ENCODE measurements at regions not wholly inside any gene's neighbourhood (a gene's known extent, or its start where the extent isn't known, plus 50 kb on each side); places are given as distances from the start of the nearest gene placed in this dataset.
A peak's percentile ranks its signal among the peaks of the same experiment; 100 is the strongest.

DNA sequence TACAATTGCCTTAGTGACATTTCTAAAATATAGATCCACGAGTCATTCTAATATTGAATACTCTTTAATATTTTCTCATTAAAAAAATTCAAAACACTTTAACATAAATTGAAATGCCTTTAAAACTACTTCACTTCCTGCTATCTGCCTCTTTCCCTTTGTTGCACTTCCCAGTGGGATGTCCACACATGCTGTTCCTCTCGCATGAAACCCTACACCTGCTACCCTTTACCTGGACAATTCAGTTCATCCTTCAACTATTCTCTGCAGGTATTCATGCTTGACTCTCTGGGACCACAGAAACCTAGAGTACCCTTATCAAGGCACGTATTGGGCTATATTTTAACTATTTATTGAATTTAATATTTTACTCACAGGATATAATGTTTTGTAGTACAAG lies 373.3 kb upstream of the GALNT5 start:
- TF ChIP-seq CTCF (IDR thresholded peaks at IDR 0.05; ENCODE audit: low read depth, low read length) = no peak

DNA sequence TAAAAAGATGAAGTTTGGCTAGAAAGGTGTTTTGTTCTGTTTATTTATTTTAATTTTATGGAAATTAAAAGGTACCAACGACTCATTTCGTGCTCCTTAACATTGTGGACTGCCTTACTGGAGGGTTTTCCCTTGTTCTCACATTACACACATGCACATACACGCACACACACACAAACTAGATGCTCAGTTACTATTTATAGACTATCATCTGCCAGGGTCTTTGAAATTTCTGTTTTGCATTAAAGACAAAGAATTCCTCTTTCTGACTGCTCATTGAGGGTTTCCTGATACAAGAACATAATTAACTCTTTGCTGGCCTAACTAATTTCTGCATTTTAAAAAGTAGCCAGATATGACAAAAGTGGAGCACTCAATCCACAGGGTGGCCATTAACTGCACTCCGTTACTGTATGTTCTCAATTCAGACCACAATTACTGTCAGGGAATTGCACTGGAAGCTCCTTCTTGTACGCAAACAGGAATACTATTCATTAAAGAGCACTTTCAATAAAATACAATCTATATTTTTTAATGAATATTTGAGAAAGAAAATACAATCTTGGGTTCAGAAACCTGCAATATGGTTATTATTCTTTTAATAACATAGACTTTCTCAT lies 366.9 kb upstream of the GALNT5 start:
- Histone ChIP-seq H3K27me3 (no peaks in the 10 kb centered on the region), H3K9me3 (ENCODE audit: low read depth) (no peaks in the 10 kb centered on the region), H3K27ac (no peak overlapping the region), H3K4me1 (ENCODE audit: low read depth) (peaks cover 11% of the 10 kb centered on the region), H3K4me3 (no peak overlapping the region), H3K36me3 (no peaks in the 10 kb centered on the region)
- peak in 1 of 2 donors; percentile 41 for DNase-seq (ENCODE audit: low read depth in 1 of 2, low spot score in 1 of 2)
- no peak for TF ChIP-seq CTCF (IDR thresholded peaks at IDR 0.05; ENCODE audit: low read depth, low read length)

More for the DNA sequence above, 373.3 kb upstream of the GALNT5 start:
- Histone ChIP-seq H3K4me3 (no peak overlapping the region), H3K27ac (no peak overlapping the region), H3K9me3 (ENCODE audit: low read depth) (no peaks in the 10 kb centered on the region), H3K27me3 (no peaks in the 10 kb centered on the region), H3K4me1 (ENCODE audit: low read depth) (no peaks in the 10 kb centered on the region), H3K36me3 (no peaks in the 10 kb centered on the region)
- no peak for DNase-seq (ENCODE audit: low read depth in 1 of 2, low spot score in 1 of 2)

DNA sequence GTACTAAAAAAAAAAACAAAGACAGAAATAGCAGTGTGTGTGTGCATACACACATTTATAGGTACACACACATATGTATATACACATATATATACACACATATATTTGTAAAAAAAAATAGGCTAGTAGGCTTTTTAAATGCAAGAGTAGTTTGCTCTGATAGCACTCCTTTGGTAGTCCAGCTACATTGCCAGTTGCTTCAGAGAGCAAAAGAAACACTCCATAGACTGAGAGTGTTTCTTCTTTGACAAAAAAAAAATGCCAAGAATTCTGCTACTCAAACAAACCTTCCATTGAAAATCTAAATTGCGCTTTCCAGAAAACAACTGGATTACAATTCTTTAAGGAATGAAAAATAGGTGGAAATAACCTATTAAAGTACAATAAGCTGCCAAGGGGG lies 365.9 kb upstream of the GALNT5 start:
- no peaks in the 10 kb centered on the region for H3K36me3 ChIP-seq
- no peaks in the 10 kb centered on the region for H3K27me3 ChIP-seq
- no peaks in the 10 kb centered on the region for H3K9me3 ChIP-seq (ENCODE audit: low read depth)
- H3K27ac ChIP-seq = no peak overlapping the region
- no peak overlapping the region for H3K4me3 ChIP-seq
- TF ChIP-seq CTCF (IDR thresholded peaks at IDR 0.05; ENCODE audit: low read depth, low read length) = no peak
- peaks cover 11% of the 10 kb centered on the region for H3K4me1 ChIP-seq (ENCODE audit: low read depth)
- no peak for DNase-seq (ENCODE audit: low read depth in 1 of 2, low spot score in 1 of 2)

DNA sequence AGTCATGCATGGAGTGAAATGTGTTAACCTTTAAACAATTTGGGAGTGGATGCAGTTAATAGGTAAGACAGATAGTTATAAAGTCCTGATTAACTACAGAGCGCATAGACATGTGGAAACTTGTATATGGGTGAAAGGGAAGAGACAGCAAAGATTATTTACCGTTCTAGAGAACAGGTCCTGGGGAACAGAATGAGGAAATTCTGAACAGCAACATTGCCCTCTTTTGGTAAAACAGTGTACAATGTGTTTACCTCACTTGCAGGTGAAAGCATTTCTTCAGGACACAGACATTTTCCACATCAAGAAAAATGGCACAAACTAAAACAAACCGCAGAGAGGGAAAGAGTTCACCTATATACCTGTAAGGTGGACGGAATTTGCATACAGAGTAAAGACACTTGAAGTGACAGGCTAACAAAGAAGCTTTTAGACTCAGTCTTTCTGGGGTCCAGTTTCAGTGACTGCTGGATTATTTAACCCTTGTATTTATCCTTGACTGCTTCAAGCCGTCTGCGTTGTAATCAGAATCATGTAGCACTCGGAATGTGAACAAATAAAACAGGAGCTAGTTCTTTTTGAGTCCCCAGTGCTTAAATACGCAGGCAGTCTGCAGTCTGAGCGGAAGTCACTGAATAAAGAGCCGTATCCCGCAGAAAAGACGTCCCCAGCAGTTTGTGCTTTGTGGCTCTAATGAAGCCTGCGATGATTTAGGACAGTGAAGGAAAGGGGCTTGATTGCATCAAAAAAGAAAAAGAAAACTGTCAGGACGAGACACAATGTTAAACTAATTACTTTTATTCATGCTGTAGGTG lies 364.8 kb upstream of the GALNT5 start:
- no peaks in the 10 kb centered on the region for H3K9me3 ChIP-seq (ENCODE audit: low read depth)
- DNase-seq (ENCODE audit: low read depth in 1 of 2, low spot score in 1 of 2) = peak; percentile 60 to 70
- no peak overlapping the region for H3K27ac ChIP-seq
- peak; percentile 56 for TF ChIP-seq CTCF (IDR thresholded peaks at IDR 0.05; ENCODE audit: low read depth, low read length)
- no peaks in the 10 kb centered on the region for H3K36me3 ChIP-seq
- H3K4me1 ChIP-seq (ENCODE audit: low read depth) = peaks cover 11% of the 10 kb centered on the region
- H3K4me3 ChIP-seq = peak overlapping the region; percentile 24
- H3K27me3 ChIP-seq = no peaks in the 10 kb centered on the region

GRCh38 chr2:156896294-156896693 lies 361.2 kb upstream of the GALNT5 start:
- H3K4me1 ChIP-seq (ENCODE audit: low read depth) = peaks cover under 1% of the 10 kb centered on the region
- no peak for TF ChIP-seq CTCF (IDR thresholded peaks at IDR 0.05; ENCODE audit: low read depth, low read length)
- no peak for DNase-seq (ENCODE audit: low read depth in 1 of 2, low spot score in 1 of 2)
- H3K27me3 ChIP-seq = no peaks in the 10 kb centered on the region
- no peak overlapping the region for H3K4me3 ChIP-seq
- H3K27ac ChIP-seq = no peak overlapping the region
- no peaks in the 10 kb centered on the region for H3K9me3 ChIP-seq (ENCODE audit: low read depth)
- no peaks in the 10 kb centered on the region for H3K36me3 ChIP-seq

Data from cardiac muscle cell (in vitro differentiated cells and primary cell).